Astrocyte of the hippocampus (primary cell): ENCODE measurements at regions not wholly inside any gene's neighbourhood (a gene's known extent, or its start where the extent isn't known, plus 50 kb on each side); places are given as distances from the start of the nearest gene placed in this dataset.
"Not testable (repeated sequence)": the region's sequence is repeated elsewhere in the genome, so short reads cannot be mapped to it uniquely, and the experiment has no call there.

ENCODE experiments used
- DNase-seq: peaks from one replicate; pipeline ENCODE4 v3.0.0; 2011; ENCODE audit warnings: low read depth, low spot score

GRCh38 chr11:130673698-130674097, 225.3 kb downstream of the ADAMTS15 start:
- DNase-seq = no peak

- DNase-seq = peak; percentile 26
These were observed 226.4 kb downstream of the ADAMTS15 start for GRCh38 chr11:130674686-130675308.

- peak; percentile 72 for DNase-seq
These were observed 227.0 kb downstream of the ADAMTS15 start for GRCh38 chr11:130675371-130675821.

DNA sequence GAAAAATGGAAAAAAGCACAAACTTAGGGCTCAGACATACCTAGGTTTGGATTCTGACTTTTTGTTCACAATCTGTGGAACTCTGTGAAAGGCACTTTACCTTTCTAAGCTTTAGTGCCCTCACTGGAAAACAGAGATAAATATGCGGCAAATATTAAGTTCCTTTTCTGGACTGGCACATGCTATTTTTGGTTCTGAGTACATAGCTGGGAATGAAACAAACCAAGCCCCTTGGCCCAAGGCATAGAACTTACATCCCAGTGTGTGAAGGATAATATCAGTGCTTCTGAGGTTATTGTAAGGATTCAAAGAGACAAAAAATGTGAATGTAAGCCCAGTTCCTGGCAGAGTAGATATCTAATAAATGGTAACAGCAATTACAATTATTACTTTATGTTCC, 227.5 kb downstream of the ADAMTS15 start:
- no peak for DNase-seq

GRCh38 chr11:130677486-130678153, 229.2 kb downstream of the ADAMTS15 start:
- peak; percentile 93 for DNase-seq

DNA sequence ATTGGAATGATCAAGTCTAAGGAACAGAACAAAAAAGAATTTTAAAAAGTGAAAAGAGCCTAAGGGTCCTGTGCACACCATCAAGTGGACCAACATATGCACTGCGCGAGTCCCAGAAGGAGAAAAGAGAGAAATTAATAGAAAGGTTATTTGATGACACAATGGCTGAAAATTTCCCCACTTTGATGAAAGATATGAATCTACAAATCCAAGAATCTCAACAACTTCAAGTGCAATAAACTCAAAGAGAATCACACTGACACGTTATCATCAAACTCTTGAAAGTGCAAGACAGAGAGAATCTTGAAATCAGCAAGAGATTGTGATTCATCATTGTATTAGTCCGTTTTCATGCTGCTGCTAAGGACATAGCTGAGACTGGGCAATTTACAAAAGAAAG, 230.8 kb downstream of the ADAMTS15 start:
- no peak for DNase-seq

- not testable (repeated sequence) for DNase-seq
These were observed 233.8 kb downstream of the SNX19 start for GRCh38 chr11:130682471-130682870.

GRCh38 chr11:130689222-130689908, 226.9 kb downstream of the SNX19 start:
- DNase-seq = peak; percentile 26

DNA sequence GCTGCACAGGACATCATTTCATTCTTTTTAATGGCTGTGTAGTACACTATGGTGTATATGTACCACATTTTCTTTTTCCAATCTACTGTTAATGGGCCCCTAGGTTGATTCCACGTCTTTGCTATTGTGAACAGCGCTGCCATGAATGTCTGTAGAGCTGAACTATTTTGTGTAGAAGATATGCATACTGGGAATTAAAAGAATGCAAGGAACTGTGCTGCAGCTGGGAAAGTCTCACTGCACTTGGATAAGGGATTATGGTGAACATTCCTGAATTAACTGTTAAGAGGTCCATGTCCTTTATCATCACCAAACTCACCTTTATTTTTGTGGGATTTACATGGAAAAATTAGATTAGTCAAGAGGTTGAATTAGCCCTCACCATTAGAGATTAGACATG, 224.7 kb downstream of the SNX19 start:
- peak; percentile 23 for DNase-seq

- no peak for DNase-seq
These were observed 224.1 kb downstream of the SNX19 start for GRCh38 chr11:130692220-130692619.

- DNase-seq = no peak
These were observed 222.7 kb downstream of the SNX19 start for GRCh38 chr11:130693543-130693942.

GRCh38 chr11:130694488-130695045, 221.7 kb downstream of the SNX19 start:
- DNase-seq = no peak

- DNase-seq = no peak
These were observed 218.1 kb downstream of the SNX19 start for GRCh38 chr11:130698174-130698573.

- no peak for DNase-seq
These were observed 216.7 kb downstream of the SNX19 start for GRCh38 chr11:130699561-130699960.

DNA sequence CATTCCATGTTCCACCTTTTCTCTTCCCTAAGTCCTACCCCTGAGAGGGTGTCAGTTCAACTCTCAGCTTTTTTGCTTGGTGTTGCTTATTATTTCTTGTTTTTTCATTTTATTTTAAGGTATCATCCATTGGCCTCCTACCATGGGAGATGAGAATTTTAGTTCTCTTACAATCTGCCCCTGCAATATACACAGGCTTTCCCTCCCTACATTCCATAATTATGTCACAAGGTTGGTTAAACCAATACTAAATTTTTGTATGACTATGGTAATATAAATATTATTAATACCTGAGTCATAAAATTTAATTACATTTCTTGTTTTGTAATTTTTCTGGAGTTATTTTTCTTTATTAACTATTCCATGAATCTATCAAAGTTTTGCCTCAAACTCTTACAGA, 216.2 kb downstream of the SNX19 start:
- DNase-seq = no peak

DNA sequence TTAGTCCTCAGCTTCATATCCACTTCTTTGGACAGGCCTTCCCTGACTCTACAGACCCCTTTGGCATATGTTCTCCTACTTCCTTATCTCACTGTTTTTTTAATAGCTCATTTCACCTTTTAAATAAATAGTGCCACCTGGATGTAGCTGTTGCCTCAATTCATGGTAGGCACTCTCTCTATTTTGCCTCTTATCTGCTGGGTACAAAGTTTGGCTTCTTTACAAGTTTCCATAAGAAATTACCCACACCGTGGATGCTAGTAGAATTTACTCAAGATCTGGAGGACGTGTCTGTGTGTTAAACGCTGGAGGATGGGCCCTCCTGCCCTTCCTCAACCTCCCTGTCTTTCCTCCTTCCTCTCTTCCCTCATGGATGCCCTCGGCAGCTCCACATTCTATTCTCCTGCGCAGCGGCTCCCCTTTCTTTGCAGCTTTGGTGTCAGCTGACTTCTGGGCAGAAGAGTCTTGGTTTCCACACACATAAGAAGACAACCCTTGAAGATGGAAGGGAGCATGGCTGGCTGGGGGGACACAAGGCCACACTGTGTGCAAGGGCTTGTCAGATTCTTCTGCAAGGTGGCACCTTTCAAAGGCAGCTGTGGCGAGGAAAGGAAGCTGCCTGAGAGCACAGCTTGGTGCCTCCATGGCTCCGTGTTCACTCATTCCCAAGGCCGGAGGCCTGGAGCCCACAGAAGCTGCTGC, 212.6 kb downstream of the SNX19 start:
- DNase-seq = no peak

- DNase-seq = no peak
These were observed 210.4 kb downstream of the SNX19 start for GRCh38 chr11:130705670-130706421.

GRCh38 chr11:130706572-130706971, 209.7 kb downstream of the SNX19 start:
- peak; percentile 59 for DNase-seq

GRCh38 chr11:130707217-130707616, 209.1 kb downstream of the SNX19 start:
- DNase-seq = no peak

DNA sequence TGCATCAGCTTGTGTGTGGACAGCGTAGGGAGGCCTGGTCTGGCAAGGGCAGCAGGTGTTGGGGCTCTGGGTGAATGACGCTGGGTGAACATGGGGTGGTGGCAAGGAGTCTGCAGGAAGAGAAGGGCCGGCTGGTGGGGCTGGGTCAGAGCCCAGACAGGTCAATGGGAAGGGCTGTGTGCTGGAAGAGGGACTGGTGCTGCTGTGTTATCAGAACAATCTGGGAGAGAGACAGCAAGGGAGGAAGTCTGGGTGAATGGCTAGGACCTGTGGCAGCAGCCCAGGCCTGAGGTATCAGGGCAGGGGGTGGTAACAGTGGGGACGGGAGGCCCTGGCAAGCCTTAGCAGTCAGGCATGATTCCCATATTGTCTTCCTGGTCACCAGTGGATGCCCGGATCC, 206.7 kb downstream of the SNX19 start:
- no peak for DNase-seq

DNA sequence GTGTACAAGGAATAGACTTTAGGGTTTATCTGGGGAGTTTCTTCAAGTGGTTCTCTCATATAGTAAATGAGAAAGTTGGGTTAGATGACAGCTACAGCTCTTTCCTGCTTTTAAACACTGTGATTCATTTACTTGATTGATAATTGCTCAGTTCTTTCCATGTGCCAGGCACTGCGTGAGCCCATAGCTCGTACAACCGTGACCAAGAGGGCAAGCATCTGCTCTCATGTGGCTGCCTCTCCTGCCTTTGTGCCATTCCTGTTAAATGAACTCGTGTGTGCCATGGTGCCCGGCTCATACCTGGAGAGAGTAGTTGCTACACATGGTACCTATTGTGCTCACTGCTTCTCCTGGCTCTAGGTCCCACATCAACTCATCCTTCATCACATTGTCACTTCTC, 206.3 kb downstream of the SNX19 start:
- DNase-seq = no peak
